SKM-1 treated with dmso at 0.1 percent for 144 hours (cell line): ENCODE measurements at regions not wholly inside any gene's neighbourhood (a gene's known extent, or its start where the extent isn't known, plus 50 kb on each side); places are given as distances from the start of the nearest gene placed in this dataset.

Source experiments
- DNase-seq: peaks from one replicate; lab custom pipeline; 2025; ENCODE audit not compliant: unreplicated experiment; lab: John Stamatoyannopoulos, UW

- no peak for DNase-seq
These were observed 52.3 kb upstream of the ABCC9 start for GRCh38 chr12:21993438-21993981.

- DNase-seq: peak; percentile 2
These were observed 51.6 kb upstream of the ABCC9 start for GRCh38 chr12:21992823-21993222.

GRCh38 chr12:21991526-21991925 lies 50.3 kb upstream of the ABCC9 start:
- no peak for DNase-seq
